HEK293 (cell line): ENCODE measurements at regions not wholly inside any gene's neighbourhood (a gene's known extent, or its start where the extent isn't known, plus 50 kb on each side); places are given as distances from the start of the nearest gene placed in this dataset.

Experiments used
- GLIS2 ChIP-seq: fragments of 450-650 bp; formaldehyde crosslinking; IDR thresholded peaks from 2 replicates; pipeline ENCODE4 v1.5.1; 2016; ENCODE audit warnings: missing biosample characterization, missing genetic modification characterization
- HOXA7 ChIP-seq: sonication (generic); formaldehyde crosslinking; IDR thresholded peaks from 2 replicates; pipeline ENCODE4 v1.8.1; 2022; ENCODE audit warnings: missing genetic modification reagents, borderline replicate concordance
- KLF9 ChIP-seq: fragments of 450-650 bp; formaldehyde crosslinking; IDR thresholded peaks from 2 replicates; pipeline ENCODE4 v1.5.1; 2016; ENCODE audit warnings: missing biosample characterization, missing genetic modification characterization, low read depth
- OSR2 ChIP-seq: fragments of 450-650 bp; formaldehyde crosslinking; IDR thresholded peaks from 2 replicates; pipeline ENCODE4 v1.5.1; 2016; ENCODE audit warnings: missing biosample characterization, missing genetic modification characterization
- YY1 ChIP-seq: fragments of 450-650 bp; formaldehyde crosslinking; IDR thresholded peaks from 2 replicates; pipeline ENCODE4 v1.5.1; 2018; ENCODE audit warnings: missing biosample characterization, missing genetic modification characterization
- ZNF211 ChIP-seq: fragments of 450-650 bp; formaldehyde crosslinking; IDR thresholded peaks from 2 replicates; pipeline ENCODE4 v1.5.1; 2016; ENCODE audit warnings: low read depth, missing biosample characterization, missing genetic modification characterization
- ZNF292 ChIP-seq: fragments of 450-650 bp; formaldehyde crosslinking; IDR thresholded peaks from 2 replicates; pipeline ENCODE4 v1.5.1; 2016; ENCODE audit warnings: low read depth, missing biosample characterization, missing genetic modification characterization, borderline replicate concordance
- ZNF350 ChIP-seq: fragments of 450-650 bp; formaldehyde crosslinking; IDR thresholded peaks from 2 replicates; pipeline ENCODE4 v1.5.0; 2017; ENCODE audit warnings: missing biosample characterization, mild to moderate bottlenecking, missing genetic modification characterization
- ZNF433 ChIP-seq: fragments of 450-650 bp; formaldehyde crosslinking; IDR thresholded peaks from 2 replicates; pipeline ENCODE4 v1.5.1; 2016; ENCODE audit warnings: missing biosample characterization, missing genetic modification characterization, low read depth
- ZNF548 ChIP-seq: fragments of 450-650 bp; formaldehyde crosslinking; IDR thresholded peaks from 2 replicates; pipeline ENCODE4 v1.5.1; 2016; ENCODE audit warnings: missing biosample characterization, missing genetic modification characterization
- ZNF580 ChIP-seq: fragments of 450-650 bp; formaldehyde crosslinking; IDR thresholded peaks from 2 replicates; pipeline ENCODE4 v1.5.1; 2016; ENCODE audit warnings: missing biosample characterization, missing genetic modification characterization
- ZNF610 ChIP-seq: fragments of 450-650 bp; formaldehyde crosslinking; IDR thresholded peaks from 2 replicates; pipeline ENCODE4 v1.5.1; 2016; ENCODE audit warnings: missing biosample characterization, missing genetic modification characterization, borderline replicate concordance
- TF ChIP-seq, protein P1 (sequence below): fragments of 450-650 bp; formaldehyde crosslinking; IDR thresholded peaks from 2 replicates; pipeline ENCODE4 v1.5.1; 2016; ENCODE audit warnings: missing biosample characterization, missing genetic modification characterization
- TF ChIP-seq, protein P2 (sequence below): fragments of 450-650 bp; formaldehyde crosslinking; IDR thresholded peaks from 2 replicates; pipeline ENCODE4 v1.5.1; 2016; ENCODE audit warnings: missing biosample characterization, missing genetic modification characterization

DNA sequence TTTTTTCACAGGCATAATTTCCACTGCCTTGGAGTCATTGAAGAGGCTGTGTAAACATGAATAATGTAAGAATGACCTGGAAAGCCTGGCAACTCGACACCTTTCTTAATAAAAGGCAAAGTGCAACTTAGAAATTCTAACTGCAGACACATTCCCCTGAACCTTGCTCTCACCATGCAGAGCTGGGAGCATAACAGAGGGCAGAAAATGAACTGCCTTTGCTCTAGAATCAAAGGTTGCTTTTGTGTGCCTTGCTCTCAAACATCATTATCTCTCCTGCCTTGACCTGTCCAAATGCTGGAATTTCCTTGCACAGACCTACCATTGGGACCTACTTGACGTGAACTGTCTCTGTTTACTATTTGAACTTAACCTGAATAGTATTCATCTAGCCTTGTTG, 462.0 kb upstream of the ZNF462 start:
- TF ChIP-seq GLIS2 (tag by site-specific recombination) (no peak), ZNF433 (tag by site-specific recombination) (no peak), ZNF350 (tag by site-specific recombination) (no peak), ZNF610 (tag by site-specific recombination) (no peak), YY1 (tag by site-specific recombination) (no peak), ZNF548 (tag by site-specific recombination) (no peak), KLF9 (tag by site-specific recombination) (no peak), HOXA7 (no peak), ZNF580 (tag by site-specific recombination) (no peak), ZNF211 (tag by site-specific recombination) (no peak), OSR2 (tag by site-specific recombination) (no peak), ZNF292 (tag by site-specific recombination) (no peak)
- TF ChIP-seq, protein P1, sequence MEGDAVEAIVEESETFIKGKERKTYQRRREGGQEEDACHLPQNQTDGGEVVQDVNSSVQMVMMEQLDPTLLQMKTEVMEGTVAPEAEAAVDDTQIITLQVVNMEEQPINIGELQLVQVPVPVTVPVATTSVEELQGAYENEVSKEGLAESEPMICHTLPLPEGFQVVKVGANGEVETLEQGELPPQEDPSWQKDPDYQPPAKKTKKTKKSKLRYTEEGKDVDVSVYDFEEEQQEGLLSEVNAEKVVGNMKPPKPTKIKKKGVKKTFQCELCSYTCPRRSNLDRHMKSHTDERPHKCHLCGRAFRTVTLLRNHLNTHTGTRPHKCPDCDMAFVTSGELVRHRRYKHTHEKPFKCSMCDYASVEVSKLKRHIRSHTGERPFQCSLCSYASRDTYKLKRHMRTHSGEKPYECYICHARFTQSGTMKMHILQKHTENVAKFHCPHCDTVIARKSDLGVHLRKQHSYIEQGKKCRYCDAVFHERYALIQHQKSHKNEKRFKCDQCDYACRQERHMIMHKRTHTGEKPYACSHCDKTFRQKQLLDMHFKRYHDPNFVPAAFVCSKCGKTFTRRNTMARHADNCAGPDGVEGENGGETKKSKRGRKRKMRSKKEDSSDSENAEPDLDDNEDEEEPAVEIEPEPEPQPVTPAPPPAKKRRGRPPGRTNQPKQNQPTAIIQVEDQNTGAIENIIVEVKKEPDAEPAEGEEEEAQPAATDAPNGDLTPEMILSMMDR (tag by site-specific recombination), result no peak
- TF ChIP-seq, protein P2, sequence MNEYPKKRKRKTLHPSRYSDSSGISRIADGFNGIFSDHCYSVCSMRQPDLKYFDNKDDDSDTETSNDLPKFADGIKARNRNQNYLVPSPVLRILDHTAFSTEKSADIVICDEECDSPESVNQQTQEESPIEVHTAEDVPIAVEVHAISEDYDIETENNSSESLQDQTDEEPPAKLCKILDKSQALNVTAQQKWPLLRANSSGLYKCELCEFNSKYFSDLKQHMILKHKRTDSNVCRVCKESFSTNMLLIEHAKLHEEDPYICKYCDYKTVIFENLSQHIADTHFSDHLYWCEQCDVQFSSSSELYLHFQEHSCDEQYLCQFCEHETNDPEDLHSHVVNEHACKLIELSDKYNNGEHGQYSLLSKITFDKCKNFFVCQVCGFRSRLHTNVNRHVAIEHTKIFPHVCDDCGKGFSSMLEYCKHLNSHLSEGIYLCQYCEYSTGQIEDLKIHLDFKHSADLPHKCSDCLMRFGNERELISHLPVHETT (tag by site-specific recombination), result no peak
